ENCODE measurements at regions not wholly inside any gene's neighbourhood (a gene's known extent, or its start where the extent isn't known, plus 50 kb on each side); places are given as distances from the start of the nearest gene placed in this dataset.

DNA sequence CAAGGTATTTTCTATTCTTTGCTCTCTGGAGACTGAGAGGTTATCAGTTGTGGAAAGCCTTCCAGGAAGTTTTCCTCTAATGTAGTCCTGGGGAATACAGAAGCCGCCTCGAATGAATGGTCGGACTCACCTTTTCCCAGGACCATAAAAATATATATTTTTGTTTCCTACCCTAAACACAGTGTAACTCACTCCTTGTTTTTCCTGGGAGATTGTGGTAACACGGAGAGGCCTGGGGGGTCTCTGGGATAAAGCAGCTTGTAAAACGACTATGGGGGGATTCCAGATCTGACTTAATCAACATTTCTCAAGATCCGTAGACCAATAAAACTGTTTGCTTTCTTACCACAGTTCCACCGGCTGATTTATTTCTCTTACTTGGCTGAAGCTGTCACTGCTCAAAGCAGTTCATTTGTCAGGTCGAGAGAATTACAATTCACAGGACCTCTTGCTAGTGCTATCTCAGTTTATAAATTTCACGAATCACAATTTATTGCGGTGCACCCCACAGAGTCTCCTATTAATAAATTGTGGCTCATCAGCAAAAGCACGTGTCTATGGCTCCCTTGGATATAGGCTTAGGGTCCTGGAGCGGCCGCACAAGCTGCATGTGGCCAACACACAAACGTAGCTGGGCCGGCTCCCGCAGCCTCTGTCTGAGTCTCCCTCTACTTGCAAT is 176.3 kb upstream of the BMPER start:
- DNase-seq (ENCODE audit: low read depth): no peak

DNA sequence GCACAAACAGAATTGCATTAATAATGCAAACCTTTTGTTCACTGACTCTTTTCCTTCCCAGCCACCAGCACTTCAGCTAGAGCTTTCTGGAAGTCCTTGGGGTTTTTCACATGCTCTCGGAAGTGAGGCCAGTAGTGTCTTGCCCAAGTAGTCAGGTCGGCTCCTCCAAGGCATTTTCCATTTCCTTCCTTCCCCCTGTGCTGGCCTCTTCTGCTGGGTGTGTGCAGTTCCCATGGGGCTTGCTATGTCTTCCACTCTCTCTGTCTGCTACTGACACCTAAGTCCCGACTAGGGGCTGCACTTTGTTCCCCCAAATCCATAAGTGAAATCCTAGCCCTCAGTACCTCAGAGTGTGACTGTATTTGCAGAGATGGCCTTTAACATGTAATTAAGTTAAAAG is 175.6 kb upstream of the BMPER start:
- DNase-seq (ENCODE audit: low read depth): no peak

- DNase-seq (ENCODE audit: low read depth): no peak
Measured at GRCh38 chr7:33730958-33731357, 174.4 kb upstream of the BMPER start.

- DNase-seq (ENCODE audit: low read depth): no peak
Measured at GRCh38 chr7:33731912-33732311, 173.4 kb upstream of the BMPER start.

- no peak for DNase-seq (ENCODE audit: low read depth)
Measured at GRCh38 chr7:33732462-33732861, 172.9 kb upstream of the BMPER start.

DNA sequence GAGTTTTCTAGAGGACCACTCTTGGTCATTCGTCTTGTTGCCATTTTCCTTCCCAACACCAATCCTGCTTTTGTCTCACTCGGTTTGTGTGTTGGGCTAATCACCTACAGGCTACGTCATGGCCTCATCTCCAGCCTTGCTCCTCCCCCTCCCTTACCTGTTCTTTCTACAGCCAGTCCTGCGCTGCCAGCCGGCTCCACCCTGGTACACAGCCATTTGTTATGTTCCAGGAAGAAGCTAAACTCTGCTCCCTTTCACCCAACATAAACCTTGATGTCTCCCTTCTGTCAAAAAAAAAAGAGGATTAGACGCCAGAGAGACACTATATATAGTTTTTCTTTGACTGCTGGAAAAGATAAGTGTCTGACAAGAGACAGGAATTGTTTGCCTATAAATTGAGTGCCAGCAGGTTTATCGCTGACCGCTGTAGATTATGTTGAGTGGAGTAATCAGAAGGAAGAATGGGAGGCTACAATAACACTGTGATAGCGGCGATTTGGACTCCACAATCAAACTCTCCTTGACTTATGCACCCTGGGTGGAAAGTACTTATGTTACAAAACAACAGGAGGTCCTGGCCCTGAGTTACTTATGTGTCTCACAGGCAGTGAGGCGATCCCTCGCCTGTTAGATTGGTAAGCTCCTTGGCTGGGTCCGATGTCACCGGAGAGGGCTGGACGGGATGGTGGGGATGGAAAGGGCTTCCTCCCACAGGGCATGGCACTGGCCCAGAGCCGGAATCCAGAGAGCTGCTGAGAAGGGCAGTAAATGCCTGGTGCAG is 171.3 kb upstream of the BMPER start:
- DNase-seq (ENCODE audit: low read depth): no peak

DNA sequence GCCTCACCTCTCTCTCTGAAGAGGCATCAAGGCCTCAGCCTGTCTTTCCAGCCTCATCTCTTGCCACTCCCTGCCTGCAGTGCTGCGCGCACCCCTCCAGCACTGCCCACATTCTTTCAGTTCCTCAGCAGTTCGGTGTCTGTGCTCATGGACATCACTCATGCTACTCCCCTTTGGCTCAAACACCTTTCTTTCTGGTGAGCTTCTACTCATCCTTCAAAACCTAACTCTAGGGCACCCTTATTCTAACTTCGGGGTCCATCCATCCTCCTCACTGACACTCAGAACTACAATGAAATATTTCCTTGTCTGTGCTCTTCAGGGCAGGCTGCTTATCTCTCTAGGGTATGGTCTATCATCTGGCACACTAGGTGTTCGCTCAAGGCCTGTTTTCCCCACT is 169.9 kb upstream of the BMPER start:
- no peak for DNase-seq (ENCODE audit: low read depth)

GRCh38 chr7:33736521-33737221 is 168.7 kb upstream of the BMPER start:
- no peak for DNase-seq (ENCODE audit: low read depth)

DNA sequence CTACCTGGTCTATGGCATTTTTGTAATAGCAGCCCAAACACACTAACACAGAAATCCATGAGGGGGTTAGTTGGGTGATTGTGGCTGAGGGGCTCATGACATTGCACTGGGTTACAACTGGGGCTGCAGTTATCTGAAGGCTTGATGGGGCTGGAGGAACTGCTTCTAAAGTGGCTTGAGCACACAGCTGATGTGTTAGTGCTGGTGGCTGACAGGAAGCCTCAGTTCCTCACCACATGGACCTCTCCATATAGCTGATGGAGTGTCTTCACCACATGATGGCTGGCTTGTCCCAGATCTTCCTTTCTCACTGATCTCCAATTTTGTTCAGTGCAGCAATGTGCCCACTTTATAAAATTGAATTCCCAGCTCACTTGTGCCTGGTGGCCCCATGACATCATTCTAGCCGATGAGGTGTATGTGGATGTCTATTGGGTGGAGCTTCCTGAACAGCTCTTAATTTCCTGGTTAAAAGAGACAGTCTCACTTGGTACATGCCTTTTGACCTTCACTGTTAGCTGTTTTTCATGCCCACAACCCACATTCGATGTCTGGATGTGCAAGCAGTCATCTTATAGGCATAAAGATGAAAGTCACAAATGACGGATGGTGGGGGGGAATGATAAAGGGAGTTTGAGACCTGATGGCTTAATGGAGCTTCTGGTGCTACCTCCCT is 166.9 kb upstream of the BMPER start:
- no peak for DNase-seq (ENCODE audit: low read depth)

GRCh38 chr7:33739286-33739685 is 166.1 kb upstream of the BMPER start:
- no peak for DNase-seq (ENCODE audit: low read depth)

DNA sequence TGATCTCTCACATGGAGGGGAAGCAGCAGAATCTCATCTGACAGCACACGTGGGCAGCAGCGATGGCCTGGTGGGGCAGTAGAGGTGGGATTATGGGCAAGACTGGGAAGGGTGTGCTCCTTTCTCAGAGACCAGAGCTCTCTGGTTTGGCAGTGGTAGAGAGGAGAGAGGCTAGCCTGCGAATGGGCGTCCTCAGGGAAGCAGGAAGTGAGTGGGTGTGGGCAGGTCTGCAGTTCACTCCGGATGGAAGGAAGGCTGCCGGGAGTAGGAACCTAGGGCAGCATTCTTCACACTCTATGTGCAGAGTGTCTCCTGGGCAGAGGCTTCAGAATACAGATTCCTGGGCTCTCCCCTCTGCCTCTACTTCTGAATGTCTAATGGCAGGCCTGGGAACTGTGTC is 162.8 kb upstream of the BMPER start:
- DNase-seq (ENCODE audit: low read depth): no peak

GRCh38 chr7:33742999-33743587 is 162.2 kb upstream of the BMPER start:
- no peak for DNase-seq (ENCODE audit: low read depth)

- DNase-seq (ENCODE audit: low read depth): no peak
Measured at GRCh38 chr7:33743594-33743993, 161.7 kb upstream of the BMPER start.

- no peak for DNase-seq (ENCODE audit: low read depth)
Measured at GRCh38 chr7:33744293-33745075, 160.9 kb upstream of the BMPER start.

- DNase-seq (ENCODE audit: low read depth): no peak
Measured at GRCh38 chr7:33745934-33746333, 159.4 kb upstream of the BMPER start.

DNA sequence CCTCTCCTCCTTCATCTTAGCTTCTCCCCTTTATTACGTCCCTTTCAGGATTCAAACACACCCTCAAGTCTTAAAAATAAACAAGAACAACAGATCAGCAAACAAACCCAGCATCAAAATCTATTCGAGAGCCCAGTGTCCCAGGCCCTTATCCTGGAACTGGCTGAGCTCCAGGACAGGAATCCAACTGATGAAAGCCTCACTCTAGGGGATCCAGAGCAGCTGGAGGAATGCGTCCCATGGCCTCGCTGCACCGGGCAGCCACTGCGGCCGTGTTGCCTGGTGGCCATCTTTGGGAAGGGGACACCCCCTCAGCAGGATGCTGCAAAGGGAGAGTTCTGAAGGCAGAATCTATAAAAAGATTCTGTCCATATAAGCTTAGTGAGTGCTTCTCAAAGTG is 156.5 kb upstream of the BMPER start:
- no peak for DNase-seq (ENCODE audit: low read depth)

DNA sequence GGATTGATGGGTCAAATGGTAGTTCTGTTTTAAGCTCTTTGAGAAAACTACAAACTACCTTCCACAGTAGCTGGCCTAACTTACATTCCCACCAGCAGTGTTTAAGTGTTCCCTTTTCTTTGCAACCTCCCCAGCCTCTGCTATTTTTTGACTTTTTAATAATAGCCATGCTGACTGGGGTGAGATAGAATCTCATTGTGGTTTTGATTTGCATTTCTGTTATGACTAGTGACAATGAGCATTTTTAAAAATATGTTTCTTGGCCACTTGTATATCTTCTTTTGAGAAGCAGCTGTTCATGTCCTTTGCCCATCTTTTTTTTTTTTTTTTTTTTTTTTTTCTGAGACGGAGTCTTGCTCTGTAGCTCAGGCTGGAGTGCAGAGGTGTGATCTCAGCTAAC is 155.2 kb upstream of the BMPER start:
- DNase-seq (ENCODE audit: low read depth): no peak

DNA sequence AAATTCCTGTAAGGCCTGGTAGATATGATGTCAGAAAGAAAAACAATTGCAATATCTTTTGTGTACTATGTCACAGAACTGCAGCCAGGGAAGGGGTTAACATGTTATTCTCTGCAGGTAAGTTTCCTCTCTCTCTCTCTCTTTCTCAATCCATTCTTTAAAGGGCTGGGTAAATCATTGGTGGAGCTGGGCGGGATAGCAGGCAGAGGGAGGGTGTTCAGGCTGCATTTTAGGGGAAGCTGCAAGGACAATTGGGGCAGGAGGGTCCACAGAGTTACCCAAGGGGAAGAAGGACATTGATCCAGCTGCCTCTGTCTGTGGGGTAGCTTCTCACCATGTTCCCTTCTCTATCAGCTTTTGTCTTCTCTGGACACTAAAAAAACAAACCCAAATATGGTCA is 153.9 kb upstream of the BMPER start:
- no peak for DNase-seq (ENCODE audit: low read depth)

DNA sequence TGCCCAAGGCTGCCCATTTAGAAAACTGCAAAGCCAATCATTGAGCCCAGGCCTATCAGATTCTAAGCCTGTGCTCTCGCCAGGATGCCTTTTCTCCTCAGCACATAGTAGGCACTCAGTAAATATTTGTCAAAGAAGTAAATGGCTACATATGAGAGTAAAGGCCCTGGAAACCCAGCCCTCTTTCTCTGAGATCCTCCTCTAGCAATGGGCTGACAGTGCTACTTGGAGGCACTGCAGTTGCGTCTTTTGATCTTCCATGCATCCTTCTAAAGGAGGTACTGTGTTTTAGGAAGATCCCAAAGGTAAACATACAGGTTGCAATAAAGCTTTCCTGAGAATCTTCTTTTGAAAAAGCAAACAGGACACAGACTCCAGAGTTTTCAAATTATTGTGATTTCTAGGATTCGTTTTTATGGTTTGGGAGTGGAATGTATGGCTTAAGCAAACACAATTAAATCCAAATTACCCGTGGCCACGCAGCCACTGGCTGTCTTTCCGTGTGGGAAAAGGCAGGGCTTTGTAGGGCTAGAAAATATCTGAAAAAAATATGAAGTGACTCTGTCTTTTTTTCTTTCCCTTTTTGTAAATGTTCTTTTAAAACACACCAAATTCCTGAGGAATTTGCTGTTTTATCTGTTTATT is 151.3 kb upstream of the BMPER start:
- no peak for DNase-seq (ENCODE audit: low read depth)

- no peak for DNase-seq (ENCODE audit: low read depth)
Measured at GRCh38 chr7:33754933-33755928, 150.1 kb upstream of the BMPER start.
